B cell (primary cell): ENCODE measurements at regions not wholly inside any gene's neighbourhood (a gene's known extent, or its start where the extent isn't known, plus 50 kb on each side); places are given as distances from the start of the nearest gene placed in this dataset.

ENCODE experiments used
- ATAC-seq: fragments of 200-7000 bp; cut with Tn5 transposase; one replicate; pipeline ENCODE4 v1.10.0; 2021; ENCODE audit warnings: low read depth, mild to moderate bottlenecking, moderate number of reproducible peaks, moderate library complexity
- CTCF ChIA-PET: fragments of 350-600 bp; sonication (Branson Sonifier 250); formaldehyde crosslinking; loops from one replicate; lab custom pipeline; 2021; ENCODE audit warnings: antibody characterized with exemption, inconsistent platforms; lab: Charles Lee
- POLR2A ChIA-PET: fragments of 350-600 bp; sonication (Branson Sonifier 250); formaldehyde crosslinking; loops from one replicate; lab custom pipeline; 2021; ENCODE audit warnings: antibody characterized with exemption; lab: Charles Lee
- DNase-seq: peaks from one replicate; pipeline ENCODE4 v3.0.0; 2013
- H2AFZ ChIP-seq: 2 replicates; pipeline ENCODE4 v1.6.1; 2012; ENCODE audit warnings: mild to moderate bottlenecking, low read depth, low read length; ENCODE audit not compliant: insufficient read depth, poor library complexity, severe bottlenecking
- H3K27ac ChIP-seq, 2 donors: 1 replicate in 1 of 2; 2 replicates in 1 of 2; pipeline ENCODE4 v1.5.1; 2012 to 2013; ENCODE audit warnings: low read length in 2 of 2, mild to moderate bottlenecking in 2 of 2, moderate library complexity in 1 of 2
- H3K27me3 ChIP-seq, 4 experiments: fragments of 200-600 bp in 1 of 4; sonication (generic) in 1 of 4; replicated peaks in 1 of 4; 1 replicate in 2 of 4; 2 replicates in 2 of 4; pipeline versions ENCODE4 v1.6.1 to v1.7.0; 2013 to 2016; ENCODE audit warnings: low read length in 3 of 4, mild to moderate bottlenecking in 2 of 4, mixed read lengths in 1 of 4, moderate library complexity in 1 of 4; ENCODE audit not compliant: insufficient read depth in 4 of 4, control insufficient read depth in 3 of 4; ENCODE audit errors: control extremely low read depth in 1 of 4
- H3K36me3 ChIP-seq, 2 experiments: replicated peaks in 1 of 2; 1 replicate in 1 of 2; 2 replicates in 1 of 2; pipeline versions ENCODE4 v1.6.1 to v1.7.1; 2013; ENCODE audit warnings: low read length in 1 of 2; ENCODE audit not compliant: insufficient read depth in 2 of 2, control insufficient read depth in 1 of 2; ENCODE audit errors: control extremely low read depth in 1 of 2, extremely low read depth in 1 of 2
- H3K4me1 ChIP-seq, 2 donors: fragments of 200-600 bp in 1 of 2; sonication (generic) in 1 of 2; 1 replicate in 1 of 2; 2 replicates in 1 of 2; pipeline versions ENCODE4 v1.5.1 to v1.6.1; 2013 to 2017; ENCODE audit warnings: low read length in 2 of 2; ENCODE audit not compliant: control insufficient read depth in 2 of 2, insufficient read depth in 2 of 2
- H3K4me2 ChIP-seq: replicated peaks from 2 replicates; pipeline ENCODE3; 2012; ENCODE audit warnings: mild to moderate bottlenecking, low read depth, low read length; ENCODE audit not compliant: poor library complexity, severe bottlenecking
- H3K4me3 ChIP-seq, 5 experiments: fragments of 200-600 bp in 1 of 5; sonication (generic) in 1 of 5; 1 replicate in 3 of 5; 2 replicates in 2 of 5; pipeline versions ENCODE4 v1.5.1 to v1.7.0; 2011 to 2016; ENCODE audit warnings: low read length in 4 of 5, mild to moderate bottlenecking in 4 of 5, low read depth in 2 of 5, control low read depth in 1 of 5, moderate library complexity in 1 of 5; ENCODE audit not compliant: insufficient read depth in 1 of 5; ENCODE audit errors: control extremely low read depth in 1 of 5, extremely low read depth in 1 of 5
- H3K79me2 ChIP-seq: fragments of 200-600 bp; sonication (generic); one replicate; pipeline ENCODE4 v1.6.0; 2016; ENCODE audit warnings: low read length; ENCODE audit not compliant: control insufficient read depth, insufficient read depth
- H3K9ac ChIP-seq: fragments of 200-600 bp; sonication (generic); 2 replicates; pipeline ENCODE4 v1.6.1; 2017; ENCODE audit warnings: mild to moderate bottlenecking, low read length, moderate library complexity
- H3K9me3 ChIP-seq, 3 donors: one replicate each; pipeline versions ENCODE4 v1.6.1 to v1.7.1; 2013; ENCODE audit warnings: low read length in 2 of 3; ENCODE audit not compliant: control insufficient read depth in 2 of 3, insufficient read depth in 1 of 3; ENCODE audit errors: control extremely low read depth in 1 of 3
- H4K20me1 ChIP-seq: 2 replicates; pipeline ENCODE4 v1.6.0; 2012; ENCODE audit warnings: mild to moderate bottlenecking, low read length; ENCODE audit not compliant: insufficient read depth, control insufficient read depth, poor library complexity, severe bottlenecking
- H3K27ac Mint-ChIP-seq: one replicate; pipeline ENCODE4 v1.8.0; 2021; ENCODE audit warnings: mixed read lengths
- H3K27me3 Mint-ChIP-seq: one replicate; pipeline ENCODE4 v1.8.0; 2021; ENCODE audit warnings: mixed read lengths
- H3K4me1 Mint-ChIP-seq: one replicate; pipeline ENCODE4 v1.8.0; 2021; ENCODE audit warnings: mixed read lengths
- H3K4me3 Mint-ChIP-seq: one replicate; pipeline ENCODE4 v1.8.0; 2021; ENCODE audit warnings: mixed read lengths
- H3K9me3 Mint-ChIP-seq: one replicate; pipeline ENCODE4 v1.8.0; 2022; ENCODE audit warnings: mixed read lengths; ENCODE audit not compliant: insufficient read depth
- CTCF ChIP-seq: fragments of 200-600 bp; IDR thresholded peaks from one replicate; pipeline ENCODE4 v1.8.0; 2022; ENCODE audit warnings: antibody characterized with exemption, mild to moderate bottlenecking
- EZH2 ChIP-seq: IDR thresholded peaks from 2 replicates; pipeline ENCODE4 v1.6.1; 2012; ENCODE audit warnings: borderline replicate concordance, low read depth, mild to moderate bottlenecking, moderate library complexity, low read length; ENCODE audit not compliant: insufficient read depth, poor library complexity, severe bottlenecking
- WGBS: methylation state at CpG from one replicate; pipeline ENCODE4 v1.1.5; 2013; ENCODE audit warnings: missing lambda C conversion rate; ENCODE audit not compliant: insufficient coverage; 5-methylcytosine and 5-hydroxymethylcytosine counted together
- intact Hi-C: fragments of 100-400 bp; cut with micrococcal nuclease; formaldehyde crosslinking; loops from one replicate; pipeline ENCODE4 v1.10.0; 2022

DNA sequence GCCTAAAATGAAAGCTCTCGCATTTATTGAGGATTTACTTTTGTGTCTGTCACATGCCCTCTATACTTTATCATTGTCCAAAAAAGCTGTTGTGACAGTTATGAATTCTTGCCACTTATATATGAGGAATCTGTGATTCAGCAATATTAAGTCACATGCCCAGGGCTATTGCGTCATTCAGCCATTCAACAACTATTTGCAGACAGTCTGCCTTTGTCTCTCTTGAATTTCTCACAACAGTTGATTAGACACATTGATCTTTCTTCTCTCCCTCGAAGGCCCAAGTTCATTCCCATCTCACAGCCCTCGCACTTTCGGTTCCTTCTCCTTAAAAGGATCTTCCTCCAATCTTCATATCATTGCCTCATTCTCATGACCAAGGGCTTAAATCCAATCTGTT is 342.6 kb downstream of the MZT1 start:
- Mint-ChIP-seq H3K4me1 (no peaks in the 10 kb centered on the region), H3K4me3 (no peak overlapping the region), H3K9me3 (no peaks in the 10 kb centered on the region), H3K27me3 (no peaks in the 10 kb centered on the region), H3K27ac (no peak overlapping the region)
- ChIA-PET CTCF (no interaction called here), POLR2A (no interaction called here)
- H3K4me3 ChIP-seq, result no peak overlapping the region
- ATAC-seq (no peak), DNase-seq (no peak)
- no peaks in the 10 kb centered on the region for H3K36me3 ChIP-seq
- TF ChIP-seq CTCF (no peak), EZH2 (no peak)
- no peaks in the 10 kb centered on the region for H3K27me3 ChIP-seq
- H3K9me3 ChIP-seq, result no peaks in the 10 kb centered on the region
- 84% methylated on average over 4 of the region's 5 CpGs for WGBS
- H3K9ac ChIP-seq, result no peak overlapping the region
- H3K27ac ChIP-seq, result no peak overlapping the region
- intact Hi-C loops, result no loop called here
- no peak overlapping the region for H3K4me2 ChIP-seq
- H4K20me1 ChIP-seq, result no peaks in the 10 kb centered on the region
- H3K79me2 ChIP-seq, result no peaks in the 10 kb centered on the region
- no peak overlapping the region for H2AFZ ChIP-seq
- H3K4me1 ChIP-seq, result no peaks in the 10 kb centered on the region

DNA sequence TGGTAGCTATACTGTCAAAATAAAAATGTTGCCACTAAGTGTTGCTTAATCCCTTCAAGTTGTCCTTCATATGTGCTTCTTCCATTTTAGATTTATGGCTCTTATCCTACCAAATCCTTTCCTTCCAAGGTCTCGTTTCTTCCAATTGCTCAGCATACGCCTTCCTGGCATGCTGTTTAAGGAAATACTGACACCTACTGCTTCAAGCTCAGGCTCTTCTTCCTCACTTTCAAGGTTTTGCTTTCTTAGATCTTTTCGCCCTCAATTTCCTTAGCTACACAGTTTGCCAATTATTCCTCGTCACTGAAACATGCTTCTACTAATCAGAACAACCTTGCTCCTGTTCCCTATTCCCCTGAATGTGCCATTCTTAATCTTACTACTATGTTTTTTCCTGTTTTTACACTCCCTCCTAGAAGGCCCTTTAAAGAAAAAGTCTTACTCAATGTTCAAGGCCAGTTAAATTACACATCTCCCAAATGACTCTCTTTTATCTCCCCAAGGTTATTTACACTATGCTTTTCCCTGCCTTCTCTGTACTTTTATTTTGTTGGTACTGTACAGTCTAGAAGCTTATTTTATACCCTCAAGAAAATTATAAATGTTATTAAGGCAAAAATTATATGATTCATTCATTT is 343.1 kb downstream of the MZT1 start:
- intact Hi-C loops, result no loop called here
- no peaks in the 10 kb centered on the region for H3K27me3 Mint-ChIP-seq
- no peaks in the 10 kb centered on the region for H4K20me1 ChIP-seq
- H3K27me3 ChIP-seq, result no peaks in the 10 kb centered on the region
- H3K4me2 ChIP-seq, result no peak overlapping the region
- ATAC-seq (no peak), DNase-seq (no peak)
- H3K27ac Mint-ChIP-seq, result no peak overlapping the region
- POLR2A ChIA-PET, result no interaction called here
- H3K4me3 Mint-ChIP-seq, result no peak overlapping the region
- no peak overlapping the region for H2AFZ ChIP-seq
- WGBS, result 91% methylated on average over 4 of the region's 4 CpGs
- H3K4me1 Mint-ChIP-seq, result no peaks in the 10 kb centered on the region
- no peaks in the 10 kb centered on the region for H3K4me1 ChIP-seq
- no peak overlapping the region for H3K9ac ChIP-seq
- H3K27ac ChIP-seq, result no peak overlapping the region
- H3K79me2 ChIP-seq, result no peaks in the 10 kb centered on the region
- no peak overlapping the region for H3K4me3 ChIP-seq
- no peak for TF ChIP-seq EZH2
- no peak for TF ChIP-seq CTCF
- H3K9me3 Mint-ChIP-seq, result no peaks in the 10 kb centered on the region
- CTCF ChIA-PET, result no interaction called here
- H3K36me3 ChIP-seq, result no peaks in the 10 kb centered on the region
- no peaks in the 10 kb centered on the region for H3K9me3 ChIP-seq
